Lung (tissue), 11 donors: ENCODE measurements at regions not wholly inside any gene's neighbourhood (a gene's known extent, or its start where the extent isn't known, plus 50 kb on each side); places are given as distances from the start of the nearest gene placed in this dataset.
"Not testable (repeated sequence)": the region's sequence is repeated elsewhere in the genome, so short reads cannot be mapped to it uniquely, and the experiment has no call there.

ENCODE experiments used
- ATAC-seq: fragments of 200-7000 bp; cut with Tn5 transposase; one replicate; pipeline ENCODE4 v1.9.1; 2020; ENCODE audit warnings: moderate number of reproducible peaks; ENCODE audit not compliant: insufficient read depth, low FRiP score
- DNase-seq, 3 donors: peaks; one replicate each; pipeline ENCODE4 v3.0.0-alpha.2; 2013 to 2017
- H3K27ac ChIP-seq, 2 donors: one replicate each; pipeline ENCODE4 v1.5.1; 2013; ENCODE audit warnings: mild to moderate bottlenecking in 2 of 2, moderate library complexity in 2 of 2, control low read depth in 1 of 2, inconsistent platforms in 1 of 2, low read depth in 1 of 2, low read length in 1 of 2
- H3K27me3 ChIP-seq, 3 donors: one replicate each; pipeline ENCODE4 v1.5.1; 2013; ENCODE audit warnings: low read length in 2 of 3; ENCODE audit not compliant: control insufficient read depth in 3 of 3, insufficient read depth in 3 of 3
- H3K36me3 ChIP-seq, 4 donors: one replicate each; pipeline ENCODE4 v1.5.1; 2013; ENCODE audit warnings: low read length in 4 of 4, mild to moderate bottlenecking in 1 of 4, moderate library complexity in 1 of 4; ENCODE audit not compliant: control insufficient read depth in 4 of 4, insufficient read depth in 4 of 4
- H3K4me1 ChIP-seq, 5 donors: one replicate each; pipeline ENCODE4 v1.5.1; 2013; ENCODE audit warnings: low read length in 5 of 5, mild to moderate bottlenecking in 2 of 5, moderate library complexity in 1 of 5; ENCODE audit not compliant: control insufficient read depth in 5 of 5, insufficient read depth in 5 of 5
- H3K4me3 ChIP-seq: one replicate; pipeline ENCODE4 v1.5.1; 2013; ENCODE audit warnings: mild to moderate bottlenecking, control low read depth, moderate library complexity
- H3K9ac ChIP-seq, 2 donors: one replicate each; pipeline ENCODE4 v1.5.1; 2013; ENCODE audit warnings: low read length in 2 of 2, control low read depth in 1 of 2; ENCODE audit not compliant: insufficient read depth in 1 of 2
- H3K9me3 ChIP-seq, 4 donors: one replicate each; pipeline ENCODE4 v1.5.1; 2013; ENCODE audit warnings: low read length in 3 of 4, mild to moderate bottlenecking in 1 of 4, moderate library complexity in 1 of 4; ENCODE audit not compliant: control insufficient read depth in 4 of 4, insufficient read depth in 3 of 4
- WGBS, 2 donors: extraction: QIAGEN DNeasy Blood & Tissue Kit; methylation state at CpG; one replicate each; pipeline ENCODE4 v1.1.7; 2013; 5-methylcytosine and 5-hydroxymethylcytosine counted together
- TF ChIP-seq, protein P1 (sequence below): IDR thresholded peaks from 2 replicates; pipeline ENCODE4 v1.5.1; 2012; ENCODE audit warnings: mild to moderate bottlenecking; ENCODE audit errors: control extremely low read depth, extremely low read depth
- donor health status: control.
- donor health status: control.
- donor health status: Bipolar disorder and iron deficiency.
- donor health status: healthy.
- donor health status: DM: yes; HTN: yes; CAD: no.

- Histone ChIP-seq H3K27me3 (no peaks in the 10 kb centered on the region), H3K36me3 (no peaks in the 10 kb centered on the region), H3K9me3 (no peaks in the 10 kb centered on the region), H3K9ac (no peak overlapping the region), H3K4me3 (no peak overlapping the region), H3K27ac (no peak overlapping the region), H3K4me1 (no peaks in the 10 kb centered on the region)
- ATAC-seq (no peak), DNase-seq (no peak)
- TF ChIP-seq, protein P1, sequence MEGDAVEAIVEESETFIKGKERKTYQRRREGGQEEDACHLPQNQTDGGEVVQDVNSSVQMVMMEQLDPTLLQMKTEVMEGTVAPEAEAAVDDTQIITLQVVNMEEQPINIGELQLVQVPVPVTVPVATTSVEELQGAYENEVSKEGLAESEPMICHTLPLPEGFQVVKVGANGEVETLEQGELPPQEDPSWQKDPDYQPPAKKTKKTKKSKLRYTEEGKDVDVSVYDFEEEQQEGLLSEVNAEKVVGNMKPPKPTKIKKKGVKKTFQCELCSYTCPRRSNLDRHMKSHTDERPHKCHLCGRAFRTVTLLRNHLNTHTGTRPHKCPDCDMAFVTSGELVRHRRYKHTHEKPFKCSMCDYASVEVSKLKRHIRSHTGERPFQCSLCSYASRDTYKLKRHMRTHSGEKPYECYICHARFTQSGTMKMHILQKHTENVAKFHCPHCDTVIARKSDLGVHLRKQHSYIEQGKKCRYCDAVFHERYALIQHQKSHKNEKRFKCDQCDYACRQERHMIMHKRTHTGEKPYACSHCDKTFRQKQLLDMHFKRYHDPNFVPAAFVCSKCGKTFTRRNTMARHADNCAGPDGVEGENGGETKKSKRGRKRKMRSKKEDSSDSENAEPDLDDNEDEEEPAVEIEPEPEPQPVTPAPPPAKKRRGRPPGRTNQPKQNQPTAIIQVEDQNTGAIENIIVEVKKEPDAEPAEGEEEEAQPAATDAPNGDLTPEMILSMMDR: no peak
- WGBS, 2 donors: 48 to 67% methylated on average over 5 of the region's 5 CpGs
Observed at GRCh38 chr2:40700231-40700954, 248.5 kb upstream of the SLC8A1 start.

- not testable (repeated sequence) for H3K9me3 ChIP-seq, H3K9ac ChIP-seq, H3K27ac ChIP-seq, H3K4me1 ChIP-seq, H3K36me3 ChIP-seq, H3K4me3 ChIP-seq, ATAC-seq, H3K27me3 ChIP-seq
- DNase-seq: peak in 1 of 3 donors; percentile 1
- 52 to 71% methylated on average over 7 of the region's 7 CpGs for WGBS, 2 donors
Observed at GRCh38 chr2:40712197-40712894, 260.5 kb upstream of the SLC8A1 start.

GRCh38 chr2:40716879-40717278 is 265.0 kb upstream of the SLC8A1 start:
- DNase-seq: no peak
- WGBS, 2 donors: 75 to 96% methylated on average over 2 of the region's 2 CpGs
- no peak overlapping the region for H3K9ac ChIP-seq

DNA sequence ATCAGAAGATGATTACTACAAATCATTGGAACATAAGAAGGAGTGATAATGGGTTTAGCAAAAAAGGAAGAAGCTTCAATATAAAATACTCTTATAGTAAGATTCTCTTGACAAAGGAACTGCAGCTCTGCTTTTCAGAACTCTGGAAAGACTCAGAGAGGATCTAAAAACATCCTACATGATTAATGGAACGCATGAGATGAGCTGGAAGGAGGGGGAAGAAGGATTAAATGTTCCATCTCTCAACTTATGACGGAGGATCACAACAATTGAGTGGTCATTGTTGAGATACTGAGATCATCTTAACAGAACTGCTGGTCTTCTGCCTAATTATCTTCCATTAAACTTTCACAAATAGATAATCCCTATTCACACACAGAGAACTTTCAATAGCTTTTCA is 267.5 kb upstream of the SLC8A1 start:
- Histone ChIP-seq H3K27me3 (no peaks in the 10 kb centered on the region), H3K4me1 (no peaks in the 10 kb centered on the region), H3K27ac (no peak overlapping the region), H3K36me3 (no peaks in the 10 kb centered on the region), H3K9ac (no peak overlapping the region), H3K4me3 (no peak overlapping the region), H3K9me3 (no peaks in the 10 kb centered on the region)
- no peak for DNase-seq
- TF ChIP-seq, protein P1: no peak
- 35 to 95% methylated on average over 2 of the region's 2 CpGs for WGBS, 2 donors
- ATAC-seq: no peak

More at GRCh38 chr2:40716879-40717278, 265.0 kb upstream of the SLC8A1 start:
- Histone ChIP-seq H3K27ac (no peak overlapping the region), H3K4me1 (no peaks in the 10 kb centered on the region), H3K4me3 (no peak overlapping the region), H3K27me3 (no peaks in the 10 kb centered on the region), H3K36me3 (no peaks in the 10 kb centered on the region), H3K9me3 (no peaks in the 10 kb centered on the region)
- TF ChIP-seq, protein P1: no peak
- ATAC-seq: peak; percentile 47
